Smooth muscle cell of the brain vasculature (primary cell): ENCODE measurements at regions not wholly inside any gene's neighbourhood (a gene's known extent, or its start where the extent isn't known, plus 50 kb on each side); places are given as distances from the start of the nearest gene placed in this dataset.
"Not testable (repeated sequence)": the region's sequence is repeated elsewhere in the genome, so short reads cannot be mapped to it uniquely, and the experiment has no call there.

Experiments
- DNase-seq: peaks from one replicate; pipeline ENCODE4 v3.0.0-alpha.2; 2012; ENCODE audit warnings: low read depth, low spot score

DNA sequence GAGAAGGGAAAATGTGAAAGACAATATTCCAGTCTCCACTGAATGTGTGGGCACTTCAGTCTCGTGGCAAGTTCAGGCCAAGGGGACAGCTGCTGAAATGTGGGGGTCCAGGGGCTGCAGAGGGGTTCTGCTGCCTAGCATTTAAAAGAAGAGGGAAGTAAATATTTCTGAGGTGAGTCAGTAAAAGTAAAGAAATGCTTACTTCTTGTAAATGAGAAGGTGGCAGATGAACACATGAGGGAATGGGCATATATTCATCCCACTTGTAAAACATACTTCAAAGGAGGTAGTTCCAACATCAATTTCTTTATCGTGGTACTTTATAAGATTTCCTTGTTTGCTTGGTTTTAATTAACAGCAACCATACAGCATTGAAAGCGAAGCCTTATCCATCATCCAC is 63.1 kb upstream of the HIVEP3 start:
- DNase-seq, result no peak

DNA sequence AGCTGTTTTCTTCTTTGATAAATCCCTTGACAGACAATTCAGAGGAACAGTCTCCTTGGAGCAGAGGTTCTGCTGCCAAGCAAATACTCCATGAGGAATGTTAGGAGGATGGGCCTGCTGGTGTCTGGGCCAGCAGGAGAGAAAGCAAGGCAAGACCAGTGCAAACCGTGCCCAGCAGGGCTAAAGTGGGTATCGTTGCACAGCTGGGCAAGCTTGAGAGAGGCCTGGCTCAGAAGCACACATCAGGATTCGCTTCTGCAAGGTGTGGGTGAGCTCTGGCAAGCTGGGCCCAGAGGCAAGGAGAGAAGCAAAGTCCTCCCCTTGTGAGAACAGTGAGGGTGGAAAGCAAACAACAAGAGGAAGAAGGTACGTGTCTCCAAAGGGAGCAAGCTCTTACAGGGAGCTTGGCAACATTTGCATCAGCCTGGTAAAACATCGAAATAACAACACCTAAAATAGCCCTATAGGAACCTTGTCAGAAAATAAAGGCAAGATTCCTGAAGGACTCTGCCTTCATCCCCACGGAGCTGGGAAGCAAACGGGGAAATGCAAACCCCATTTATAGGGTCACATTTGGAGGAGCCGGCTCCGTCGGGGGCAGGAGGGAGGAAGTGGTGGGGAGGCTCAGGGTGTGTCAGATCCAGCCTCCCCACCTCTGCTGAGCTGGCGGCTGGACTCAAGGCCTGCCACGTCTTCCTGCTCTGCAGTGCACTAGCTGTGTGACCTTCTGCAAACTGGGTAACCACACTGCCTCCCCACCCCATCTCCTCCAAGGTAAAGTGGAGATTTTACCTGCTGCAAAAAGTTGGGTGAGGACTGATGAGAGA is 62.3 kb upstream of the HIVEP3 start:
- DNase-seq, result no peak

GRCh38 chr1:41978986-41979385 is 60.3 kb upstream of the HIVEP3 start:
- DNase-seq, result no peak

DNA sequence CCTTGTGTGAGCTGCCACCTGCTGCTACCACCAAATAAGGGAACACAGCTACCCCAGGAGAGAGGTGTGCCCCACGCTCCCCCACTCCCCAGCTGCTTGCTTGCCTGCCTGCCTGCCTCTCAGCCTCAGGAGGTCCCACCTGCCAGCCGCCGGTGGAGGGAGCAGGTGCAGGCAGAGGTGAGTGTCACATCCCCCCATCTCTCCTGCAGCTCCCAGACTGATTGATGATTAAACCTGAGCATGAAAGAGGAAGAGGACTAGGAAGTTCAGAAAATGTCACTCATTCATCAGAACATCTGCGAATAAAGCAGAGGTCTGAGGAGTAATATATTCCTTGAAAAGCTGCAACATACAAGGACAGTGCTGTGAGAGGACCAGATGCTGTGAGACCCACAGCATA is 58.6 kb upstream of the HIVEP3 start:
- DNase-seq, result no peak

DNA sequence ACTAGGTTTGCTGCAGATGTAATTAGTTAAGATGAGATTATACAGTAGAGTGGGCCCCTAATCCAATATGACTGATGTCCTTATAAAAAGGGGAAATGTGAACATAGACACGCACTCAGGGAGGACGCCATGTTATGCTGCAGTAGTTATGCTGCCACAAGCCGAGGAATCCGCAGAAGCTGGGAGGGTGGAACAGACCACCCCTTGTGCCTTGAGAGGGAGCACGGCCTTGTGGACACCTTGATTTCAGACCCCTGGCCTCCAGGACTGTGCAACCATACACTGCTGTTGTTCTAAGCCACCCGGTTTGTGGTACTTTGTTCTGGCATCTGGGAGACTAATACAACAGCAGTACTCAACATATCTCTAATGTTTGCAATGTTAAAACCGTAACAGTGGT is 57.9 kb upstream of the HIVEP3 start:
- DNase-seq, result no peak

DNA sequence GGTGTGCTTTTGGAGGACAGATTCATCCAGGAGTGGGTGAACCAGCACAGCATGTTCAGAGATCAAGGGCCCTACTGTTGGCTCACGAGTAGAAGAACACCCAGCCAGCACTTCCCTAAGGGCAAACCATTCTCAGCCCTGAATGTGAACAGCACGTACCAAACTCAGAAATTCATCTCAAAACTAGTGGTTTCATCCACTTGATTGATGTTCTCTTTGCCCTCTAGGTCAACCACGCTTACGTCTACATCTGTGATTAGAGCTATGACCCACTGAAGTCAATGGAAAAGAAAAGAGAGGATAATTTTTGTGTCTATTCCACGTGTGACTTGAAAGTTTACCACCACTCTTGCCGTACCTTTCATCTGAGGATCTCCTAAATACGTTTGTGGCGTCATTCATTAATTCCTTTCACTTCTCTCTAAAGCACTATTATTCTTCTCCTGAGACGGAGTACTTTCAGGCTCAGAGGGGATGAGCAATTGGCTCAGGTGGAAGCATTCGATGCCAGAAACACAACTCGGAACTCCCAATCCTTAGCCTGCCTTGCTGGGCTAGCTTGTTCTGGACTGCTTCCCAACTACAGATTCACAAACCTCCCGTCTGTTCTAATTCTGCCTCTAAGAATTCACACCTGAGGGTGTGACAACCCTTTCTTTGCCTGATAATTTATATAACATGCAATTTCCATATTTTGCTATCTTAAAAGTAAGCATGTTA is 57.3 kb upstream of the HIVEP3 start:
- no peak for DNase-seq

DNA sequence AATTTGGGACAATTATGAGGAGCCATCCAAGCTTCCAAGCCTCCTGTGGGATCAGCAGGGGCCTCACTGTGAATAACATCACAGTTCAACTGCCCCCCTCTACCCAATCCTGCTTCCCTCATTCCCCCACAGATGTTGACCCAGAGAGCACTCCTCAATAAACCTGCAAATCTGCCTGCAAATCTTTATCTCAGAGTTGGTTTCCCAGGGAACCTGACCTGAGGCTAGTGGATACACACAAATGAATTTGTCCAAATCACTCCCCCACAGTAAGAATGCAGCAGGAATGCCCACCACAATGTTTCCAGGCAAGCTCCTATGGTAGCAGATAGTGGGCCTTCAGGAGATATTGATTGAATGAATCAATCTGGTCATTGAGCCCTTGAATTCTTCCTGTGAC is 56.4 kb upstream of the HIVEP3 start:
- DNase-seq, result no peak

GRCh38 chr1:41968557-41968956 is 49.8 kb upstream of the HIVEP3 start:
- DNase-seq, result not testable (repeated sequence)
